Naive thymus-derived CD8-positive, alpha-beta T cell (primary cell): ENCODE measurements at regions not wholly inside any gene's neighbourhood (a gene's known extent, or its start where the extent isn't known, plus 50 kb on each side); places are given as distances from the start of the nearest gene placed in this dataset.
A peak's percentile ranks its signal among the peaks of the same experiment; 100 is the strongest.
"Not testable (repeated sequence)": the region's sequence is repeated elsewhere in the genome, so short reads cannot be mapped to it uniquely, and the experiment has no call there.

Source experiments
- ATAC-seq, 2 donors: fragments of 150-1000 bp; cut with Tn5 transposase in 1 of 2; sonication (Bioruptor Pico), chemical (Tn5 transposase) in 1 of 2; 1 replicate in 1 of 2; 2 replicates in 1 of 2; pipeline ENCODE4 v1.10.0; 2021; ENCODE audit warnings: mild to moderate bottlenecking in 2 of 2, moderate library complexity in 2 of 2
- POLR2A ChIA-PET: fragments of 350-600 bp; sonication (Branson Sonifier 250); formaldehyde crosslinking; loops from one replicate; lab custom pipeline; 2021; ENCODE audit warnings: antibody characterized with exemption; lab: Charles Lee
- DNase-seq, 10 donors: peaks; one replicate each; pipeline versions ENCODE4 v3.0.0 to v3.0.0-alpha.2; 2020 to 2022
- H3K27ac Mint-ChIP-seq, 10 donors: one replicate each; pipeline ENCODE4 v1.8.0; 2020 to 2022; ENCODE audit warnings: mild to moderate bottlenecking in 10 of 10, mixed read lengths in 10 of 10, moderate library complexity in 4 of 10, inconsistent platforms in 1 of 10
- H3K27me3 Mint-ChIP-seq, 5 donors: one replicate each; pipeline ENCODE4 v1.8.0; 2021 to 2022; ENCODE audit warnings: mixed read lengths in 5 of 5
- H3K36me3 Mint-ChIP-seq, 3 donors: one replicate each; pipeline ENCODE4 v1.8.0; 2020 to 2022; ENCODE audit warnings: mixed read lengths in 3 of 3, mild to moderate bottlenecking in 2 of 3, inconsistent platforms in 1 of 3
- H3K4me1 Mint-ChIP-seq, 4 donors: one replicate each; pipeline ENCODE4 v1.8.0; 2021 to 2022; ENCODE audit warnings: mixed read lengths in 4 of 4
- H3K4me3 Mint-ChIP-seq, 10 donors: one replicate each; pipeline ENCODE4 v1.8.0; 2020 to 2022; ENCODE audit warnings: mild to moderate bottlenecking in 10 of 10, mixed read lengths in 10 of 10, moderate library complexity in 6 of 10, inconsistent platforms in 1 of 10
- H3K9me3 Mint-ChIP-seq, 9 donors: one replicate each; pipeline ENCODE4 v1.8.0; 2020 to 2022; ENCODE audit warnings: mixed read lengths in 9 of 9, mild to moderate bottlenecking in 3 of 9, inconsistent platforms in 1 of 9, moderate library complexity in 1 of 9

DNA sequence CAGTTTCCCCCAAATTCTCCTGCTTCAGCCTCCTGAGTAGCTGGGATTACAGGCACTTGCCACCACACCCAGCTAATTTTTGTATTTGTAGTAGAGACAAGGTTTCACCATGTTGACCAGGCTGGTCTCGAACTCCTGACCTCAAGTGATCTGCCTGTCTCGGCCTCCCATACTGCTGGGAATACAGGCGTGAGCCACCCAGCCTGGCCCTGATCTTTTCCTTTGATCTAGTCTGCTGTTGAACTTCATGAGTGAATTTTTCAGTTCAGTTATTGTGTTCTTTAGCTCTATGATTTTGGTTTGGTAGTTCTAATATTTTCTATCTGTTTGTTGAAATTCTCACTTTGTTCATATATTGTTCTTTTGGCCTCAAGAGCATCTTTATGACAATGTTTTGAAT is 83.4 kb upstream of the RAP2C start:
- not testable (repeated sequence) for H3K27me3 Mint-ChIP-seq

DNA sequence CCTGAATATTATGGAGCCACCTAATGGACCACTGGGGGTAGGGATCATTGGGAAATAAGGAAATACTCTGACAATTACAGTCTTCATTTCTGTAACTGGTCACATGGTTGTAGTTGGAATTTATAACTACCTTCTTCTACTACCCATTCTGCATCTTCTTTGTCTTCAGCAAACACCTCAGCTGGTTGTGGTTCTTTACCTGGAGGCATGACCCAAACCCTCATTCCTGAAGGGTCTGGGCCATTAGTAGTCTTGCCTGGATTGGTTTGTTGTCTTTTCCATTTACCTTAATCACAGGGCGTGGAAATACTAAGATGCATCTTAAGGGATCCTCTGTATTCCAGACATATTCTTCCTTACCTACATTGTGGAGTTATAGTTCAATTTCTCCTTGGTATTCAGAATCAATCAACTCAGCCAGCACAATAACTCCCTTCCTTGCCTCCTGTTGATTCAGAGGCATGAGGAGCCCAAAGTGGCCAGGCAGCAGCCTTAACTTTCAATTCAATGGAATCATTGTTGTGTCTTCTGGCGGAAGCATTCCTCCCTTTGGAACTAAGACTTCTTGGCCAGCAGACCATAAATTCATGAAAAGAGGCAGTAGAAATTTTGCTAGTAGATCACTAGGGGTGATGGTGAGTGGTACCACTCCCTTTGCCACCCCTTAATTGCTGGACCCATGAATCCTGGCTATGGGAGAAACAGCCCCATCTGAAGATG is 75.7 kb upstream of the RAP2C start:
- POLR2A ChIA-PET: no interaction called here

More for the DNA sequence above, 83.4 kb upstream of the RAP2C start:
- Mint-ChIP-seq H3K36me3 (peaks cover 0 to 17% (median 2%) of the 10 kb centered on the region in 3 donors), H3K9me3 (peaks cover 0 to 14% (median 3%) of the 10 kb centered on the region in 9 donors), H3K27ac (peak overlapping the region in 1 of 10 donors; percentile 31)
- H3K4me1 Mint-ChIP-seq, POLR2A ChIA-PET, DNase-seq, H3K4me3 Mint-ChIP-seq, ATAC-seq: not testable (repeated sequence)

DNA sequence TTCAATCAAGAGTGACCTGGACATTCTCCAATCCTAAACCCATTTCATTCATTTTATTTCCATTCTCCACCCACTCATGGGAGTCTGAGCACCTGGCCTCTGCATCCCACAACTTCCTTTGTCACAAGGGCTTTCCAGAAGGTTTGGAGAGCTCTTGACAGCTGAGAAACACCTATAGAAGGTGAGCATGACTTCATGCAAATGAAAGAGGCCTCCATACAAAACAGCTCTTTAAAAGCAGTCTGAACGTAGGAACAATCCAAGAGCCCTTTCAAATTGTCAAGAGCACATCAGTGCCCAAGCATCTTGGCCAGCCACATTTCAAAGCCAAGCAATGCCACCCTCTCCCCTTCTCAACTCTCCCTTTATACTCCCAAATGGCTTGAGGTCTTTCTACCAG is 74.9 kb upstream of the RAP2C start:
- Mint-ChIP-seq H3K27me3 (no peaks in the 10 kb centered on the region), H3K36me3 (peaks cover 0 to 3% (median 0%) of the 10 kb centered on the region in 3 donors), H3K4me3 (no peak overlapping the region), H3K9me3 (no peaks in the 10 kb centered on the region), H3K27ac (no peak overlapping the region), H3K4me1 (no peaks in the 10 kb centered on the region)
- POLR2A ChIA-PET: no interaction called here
- ATAC-seq (no peak), DNase-seq (no peak)

More for the DNA sequence above, 75.7 kb upstream of the RAP2C start:
- Mint-ChIP-seq H3K9me3 (no peaks in the 10 kb centered on the region), H3K36me3 (peaks cover 0 to 3% (median 0%) of the 10 kb centered on the region in 3 donors), H3K4me1 (no peaks in the 10 kb centered on the region), H3K27ac (no peak overlapping the region), H3K27me3 (no peaks in the 10 kb centered on the region), H3K4me3 (no peak overlapping the region)
- ATAC-seq (no peak), DNase-seq (no peak)

DNA sequence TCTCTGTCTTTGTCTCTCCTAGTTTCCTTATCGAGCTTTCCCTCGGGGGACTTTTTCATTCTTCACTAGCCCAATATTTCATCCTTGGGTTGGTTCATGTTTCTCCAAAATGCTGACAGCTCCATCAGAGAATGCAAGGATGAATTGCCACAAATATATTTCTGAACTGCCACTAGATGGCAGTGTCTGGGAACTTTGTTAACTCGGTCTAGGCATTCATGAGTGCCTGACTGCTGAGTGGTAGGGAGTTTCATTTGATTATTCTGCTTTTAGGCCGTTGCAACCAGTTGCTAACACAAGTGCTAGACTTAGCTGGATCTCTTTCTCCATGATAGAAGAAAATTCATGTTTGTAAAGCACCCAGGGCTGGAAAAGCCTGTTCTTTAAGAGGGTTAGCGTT is 73.5 kb upstream of the RAP2C start:
- peaks cover 0 to 3% (median 0%) of the 10 kb centered on the region in 4 donors for H3K4me1 Mint-ChIP-seq
- H3K27me3 Mint-ChIP-seq: no peaks in the 10 kb centered on the region
- peak in 1 of 2 donors; percentile 44 for ATAC-seq
- H3K27ac Mint-ChIP-seq: no peak overlapping the region
- no peaks in the 10 kb centered on the region for H3K36me3 Mint-ChIP-seq
- DNase-seq: peak in 7 of 10 donors; percentile 1 to 54 (median 18)
- H3K9me3 Mint-ChIP-seq: no peaks in the 10 kb centered on the region
- no peak overlapping the region for H3K4me3 Mint-ChIP-seq
- POLR2A ChIA-PET: no interaction called here

DNA sequence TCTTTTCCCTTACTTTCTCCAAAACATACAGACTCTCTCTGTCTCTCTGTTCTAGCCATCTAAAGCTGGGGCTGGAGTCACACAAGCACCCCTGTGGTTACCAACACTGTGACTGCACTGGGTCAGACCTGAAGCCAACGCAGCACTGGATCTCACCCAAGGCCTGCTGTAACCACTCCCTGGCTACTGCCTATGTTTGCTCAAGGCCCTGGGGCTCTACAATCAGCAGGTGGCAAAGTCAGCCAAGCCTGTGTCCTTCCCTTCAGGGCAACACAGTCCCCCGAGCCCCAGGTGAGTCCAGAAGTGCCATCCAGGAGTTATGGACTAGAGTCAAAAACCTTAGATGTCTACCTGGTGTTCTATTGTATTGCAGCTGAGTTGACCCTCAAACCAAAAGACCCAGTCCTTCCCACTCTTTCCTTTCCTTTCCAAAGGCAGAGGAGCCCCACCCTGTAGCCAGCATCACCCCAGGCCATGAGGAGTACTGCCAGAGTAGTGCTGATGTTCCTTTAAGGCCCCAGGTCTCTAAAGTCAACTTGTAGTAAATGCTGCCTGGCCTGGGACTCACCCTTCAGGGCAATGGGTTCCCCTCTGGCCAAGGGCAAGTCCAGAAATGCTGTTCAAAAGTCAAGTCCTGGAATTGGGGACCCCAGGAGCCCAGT is 58.8 kb upstream of the RAP2C start:
- H3K36me3 Mint-ChIP-seq: no peaks in the 10 kb centered on the region
- H3K4me1 Mint-ChIP-seq: no peaks in the 10 kb centered on the region
- peak overlapping the region in 1 of 10 donors; percentile 11 for H3K27ac Mint-ChIP-seq
- DNase-seq (no peak), ATAC-seq (no peak)
- no peaks in the 10 kb centered on the region for H3K9me3 Mint-ChIP-seq
- H3K4me3 Mint-ChIP-seq: no peak overlapping the region
- POLR2A ChIA-PET: no interaction called here
- no peaks in the 10 kb centered on the region for H3K27me3 Mint-ChIP-seq

DNA sequence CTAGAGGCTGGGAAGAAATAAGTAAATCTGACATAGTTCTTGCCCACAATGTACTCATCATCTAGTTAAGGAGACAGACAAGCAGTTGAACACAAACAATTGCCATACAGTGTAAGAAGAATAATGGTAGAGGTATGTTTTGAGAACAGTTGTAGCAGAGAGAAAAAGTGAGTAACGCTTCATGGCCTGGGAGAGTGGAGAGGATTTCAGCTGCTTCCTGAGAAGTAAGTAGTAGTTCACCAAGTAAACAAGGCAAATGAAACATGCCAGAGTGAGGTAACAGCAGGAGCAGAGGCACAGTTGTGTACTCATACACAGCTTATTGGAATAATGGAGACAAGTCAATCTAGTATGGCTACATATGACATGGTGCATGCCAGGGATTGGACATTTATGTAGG is 53.6 kb upstream of the RAP2C start:
- Mint-ChIP-seq H3K4me3 (no peak overlapping the region), H3K36me3 (peaks cover 0 to 4% (median 0%) of the 10 kb centered on the region in 3 donors), H3K27ac (peak overlapping the region in 1 of 10 donors; percentile 37), H3K27me3 (no peaks in the 10 kb centered on the region), H3K4me1 (no peaks in the 10 kb centered on the region), H3K9me3 (no peaks in the 10 kb centered on the region)
- ATAC-seq (no peak), DNase-seq (no peak)
- POLR2A ChIA-PET: no interaction called here

DNA sequence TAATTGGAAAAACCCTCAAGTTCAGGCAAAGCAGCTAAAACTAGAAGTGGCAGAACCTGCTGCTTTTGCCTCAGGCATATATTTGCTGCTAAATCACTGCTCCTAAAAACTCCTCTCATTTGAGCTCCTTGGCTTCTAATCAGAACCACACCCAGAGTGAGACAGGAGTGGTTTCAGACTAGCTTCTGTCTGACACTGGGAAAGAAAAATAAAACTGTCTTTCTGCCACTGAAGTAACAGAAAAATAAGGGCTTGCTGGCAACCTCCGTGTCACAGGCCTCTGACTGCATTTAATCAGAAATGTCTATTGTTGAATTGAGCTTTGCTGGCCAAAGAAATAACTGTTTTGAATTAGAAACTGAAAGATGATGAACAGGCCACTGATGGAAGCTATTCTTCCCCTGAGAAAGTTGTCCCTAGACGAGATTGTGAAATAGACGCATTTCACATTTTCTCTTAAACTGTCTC is 52.1 kb upstream of the RAP2C start:
- no peaks in the 10 kb centered on the region for H3K27me3 Mint-ChIP-seq
- POLR2A ChIA-PET: no interaction called here
- no peaks in the 10 kb centered on the region for H3K9me3 Mint-ChIP-seq
- ATAC-seq: no peak
- H3K4me3 Mint-ChIP-seq: no peak overlapping the region
- H3K27ac Mint-ChIP-seq: no peak overlapping the region
- peaks cover 0 to 4% (median 0%) of the 10 kb centered on the region in 3 donors for H3K36me3 Mint-ChIP-seq
- no peak for DNase-seq
- H3K4me1 Mint-ChIP-seq: no peaks in the 10 kb centered on the region

DNA sequence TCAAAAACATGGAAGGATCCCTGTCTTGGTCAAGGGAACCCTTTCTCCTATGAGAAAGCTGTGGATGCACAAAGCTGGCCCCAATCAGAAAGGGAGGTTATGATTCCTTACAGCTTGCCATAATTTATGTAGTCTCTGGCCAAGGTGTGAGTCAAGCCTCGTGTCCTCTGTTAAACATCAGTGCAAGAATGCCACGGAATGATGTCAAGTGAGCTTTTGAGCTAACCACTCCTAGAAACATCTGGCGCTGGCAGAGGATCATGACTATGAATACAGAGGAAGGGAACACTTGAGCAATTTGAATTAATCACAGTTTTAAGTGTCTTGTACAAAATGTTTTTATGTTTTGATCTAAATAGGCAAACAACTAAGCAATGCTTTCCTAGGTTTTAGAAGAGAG is 51.5 kb upstream of the RAP2C start:
- Mint-ChIP-seq H3K27me3 (no peaks in the 10 kb centered on the region), H3K4me1 (no peaks in the 10 kb centered on the region), H3K4me3 (no peak overlapping the region), H3K36me3 (peaks cover 0 to 4% (median 0%) of the 10 kb centered on the region in 3 donors), H3K9me3 (no peaks in the 10 kb centered on the region), H3K27ac (no peak overlapping the region)
- ATAC-seq (no peak), DNase-seq (no peak)
- POLR2A ChIA-PET: no interaction called here

DNA sequence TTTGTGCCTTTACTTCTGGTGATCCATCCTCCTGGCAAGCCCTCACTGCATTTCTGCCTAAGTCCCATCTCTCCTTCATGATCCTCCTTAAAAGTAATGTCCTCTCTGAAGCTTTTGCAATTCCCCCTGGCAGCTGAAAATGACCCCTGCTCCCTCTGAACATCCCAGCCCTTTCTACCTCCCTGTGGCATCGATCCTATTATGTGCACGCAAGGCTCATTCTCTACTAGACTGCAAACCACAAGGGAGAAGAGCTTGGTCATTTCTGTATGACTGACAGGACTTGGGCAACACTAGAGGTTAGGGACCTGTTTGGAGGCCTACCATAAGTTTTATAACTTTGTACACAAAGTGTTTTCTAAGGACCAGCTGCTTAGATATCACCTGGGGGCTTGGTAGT is 50.8 kb upstream of the RAP2C start:
- no peaks in the 10 kb centered on the region for H3K4me1 Mint-ChIP-seq
- H3K36me3 Mint-ChIP-seq: peaks cover 0 to 4% (median 0%) of the 10 kb centered on the region in 3 donors
- no peaks in the 10 kb centered on the region for H3K27me3 Mint-ChIP-seq
- no peak overlapping the region for H3K27ac Mint-ChIP-seq
- ATAC-seq (no peak), DNase-seq (no peak)
- H3K4me3 Mint-ChIP-seq: no peak overlapping the region
- POLR2A ChIA-PET: no interaction called here
- no peaks in the 10 kb centered on the region for H3K9me3 Mint-ChIP-seq
